A549 (cell line): ENCODE measurements at regions not wholly inside any gene's neighbourhood (a gene's known extent, or its start where the extent isn't known, plus 50 kb on each side); places are given as distances from the start of the nearest gene placed in this dataset.
"Not testable (repeated sequence)": the region's sequence is repeated elsewhere in the genome, so short reads cannot be mapped to it uniquely, and the experiment has no call there.

Experiments
- ATAC-seq, 2 experiments: fragments of 200-7000 bp in 1 of 2; fragments of >200 bp in 1 of 2; cut with Nextera tagmentation in 1 of 2; cut with Tn5 transposase in 1 of 2; 3 replicates each; pipeline versions ENCODE4 v1.8.0 to v1.9.1; 2018 to 2020; ENCODE audit warnings: mild to moderate bottlenecking in 1 of 2, moderate library complexity in 1 of 2
- CTCF ChIA-PET: fragments of 300-600 bp; sonication (Branson Sonifier 250); formaldehyde crosslinking; extraction: SDS; loops from one replicate; lab custom pipeline; 2021; ENCODE audit warnings: antibody characterized with exemption, inconsistent platforms; lab: Yijun Ruan, JAX
- POLR2A ChIA-PET: fragments of 350-600 bp; formaldehyde crosslinking; extraction: SDS; loops from one replicate; lab custom pipeline; 2021; ENCODE audit warnings: antibody characterized with exemption, inconsistent platforms; lab: Yijun Ruan, JAX
- DNase-seq, 2 experiments: peaks; one replicate each; pipeline versions ENCODE4 v3.0.0 to v3.0.0-alpha.2; 2011 to 2016; ENCODE audit warnings: low read depth in 1 of 2, low spot score in 1 of 2
- FAIRE-seq: peaks from 2 replicates; lab custom pipeline; 2011; peaks lifted over from hg19 to GRCh38; lab: Jason Lieb, UNC
- H3K27ac ChIP-seq, 2 experiments: fragments of >200 bp; sonication (Bioruptor Twin); formaldehyde crosslinking; 3 replicates each; pipeline ENCODE4 v1.5.1; 2016 to 2017
- H3K4me1 ChIP-seq: fragments of >200 bp; sonication (Bioruptor Twin); formaldehyde crosslinking; 3 replicates; pipeline ENCODE4 v1.6.1; 2016
- H3K4me2 ChIP-seq: fragments of >200 bp; sonication (Bioruptor Twin); formaldehyde crosslinking; 3 replicates; pipeline ENCODE4 v1.6.1; 2016
- H3K4me3 ChIP-seq: fragments of >200 bp; sonication (Bioruptor Twin); formaldehyde crosslinking; 3 replicates; pipeline ENCODE4 v1.5.1; 2016
- H3K9me3 ChIP-seq: fragments of >200 bp; sonication (Bioruptor Twin); formaldehyde crosslinking; 3 replicates; pipeline ENCODE4 v1.6.1; 2016
- CEBPB ChIP-seq, 2 experiments: fragments of >200 bp in 1 of 2; sonication (Bioruptor Twin) in 1 of 2; formaldehyde crosslinking in 1 of 2; IDR thresholded peaks; 2 replicates each; pipeline ENCODE4 v1.6.1; 2012 to 2016
- CHD2 ChIP-seq: fragments of 150-350 bp; IDR thresholded peaks from 2 replicates; pipeline ENCODE4 v1.6.1; 2014; ENCODE audit warnings: low read length; ENCODE audit not compliant: partially characterized antibody
- EP300 ChIP-seq, 2 experiments: fragments of >200 bp; sonication (Bioruptor Twin); formaldehyde crosslinking; IDR thresholded peaks; 2 replicates in 1 of 2; 3 replicates in 1 of 2; pipeline ENCODE4 v1.6.1; 2016 to 2017
- FOSL2 ChIP-seq, 2 experiments: fragments of 450-650 bp in 1 of 2; fragments of >200 bp in 1 of 2; sonication (Bioruptor Twin) in 1 of 2; formaldehyde crosslinking; IDR thresholded peaks; 2 replicates each; pipeline versions ENCODE4 v1.5.0 to v1.6.1; 2016 to 2020; ENCODE audit warnings: mild to moderate bottlenecking in 1 of 2, moderate library complexity in 1 of 2
- GATA3 ChIP-seq: IDR thresholded peaks from 2 replicates; pipeline ENCODE4 v1.6.1; 2012; ENCODE audit warnings: borderline replicate concordance
- HEYL ChIP-seq: fragments of 250-450 bp; sonication (Bioruptor Pico); IDR thresholded peaks from 2 replicates; pipeline ENCODE4 v1.8.0; 2021; ENCODE audit warnings: mild to moderate bottlenecking, moderate library complexity
- HOXA7 ChIP-seq: fragments of 250-450 bp; sonication (Bioruptor Pico); IDR thresholded peaks from 2 replicates; pipeline ENCODE4 v1.5.0; 2020; ENCODE audit warnings: mild to moderate bottlenecking, moderate library complexity
- HOXB13 ChIP-seq: fragments of 250-450 bp; sonication (Bioruptor Pico); IDR thresholded peaks from 2 replicates; pipeline ENCODE4 v1.5.0; 2020; ENCODE audit warnings: low read depth, mild to moderate bottlenecking, moderate library complexity
- JUN ChIP-seq, 2 experiments: fragments of >200 bp; sonication (Bioruptor Twin); formaldehyde crosslinking; IDR thresholded peaks; 2 replicates in 1 of 2; 3 replicates in 1 of 2; pipeline ENCODE4 v1.6.1; 2016 to 2017
- MAFK ChIP-seq: fragments of 450-650 bp; IDR thresholded peaks from 2 replicates; pipeline ENCODE4 v1.6.1; 2014; ENCODE audit not compliant: partially characterized antibody
- NPAS2 ChIP-seq: fragments of 250-450 bp; sonication (Bioruptor Pico); IDR thresholded peaks from 2 replicates; pipeline ENCODE4 v1.8.0; 2022; ENCODE audit warnings: mild to moderate bottlenecking, moderate library complexity, borderline replicate concordance
- PHF8 ChIP-seq: fragments of 200-600 bp; sonication (generic); IDR thresholded peaks from 2 replicates; pipeline ENCODE4 v1.6.1; 2016; ENCODE audit warnings: low read depth, mild to moderate bottlenecking, antibody characterized with exemption, moderate library complexity, borderline replicate concordance
- SMC3 ChIP-seq: fragments of >200 bp; sonication (Bioruptor Twin); formaldehyde crosslinking; IDR thresholded peaks from 3 replicates; pipeline ENCODE4 v1.6.1; 2018; ENCODE audit warnings: inconsistent platforms
- SREBF2 ChIP-seq: fragments of 450-650 bp; IDR thresholded peaks from 2 replicates; pipeline ENCODE4 v1.6.1; 2014; ENCODE audit warnings: mild to moderate bottlenecking, moderate library complexity
- ZFP36 ChIP-seq: fragments of 450-650 bp; IDR thresholded peaks from 2 replicates; pipeline ENCODE4 v1.6.1; 2014; ENCODE audit warnings: borderline replicate concordance; ENCODE audit not compliant: partially characterized antibody
- WGBS: methylation state at CpG from one replicate; pipeline ENCODE4 v1.1.6; 2017; ENCODE audit errors: missing lambda C conversion rate; 5-methylcytosine and 5-hydroxymethylcytosine counted together
- TF ChIP-seq, protein P1 (sequence below): fragments of 250-450 bp; sonication (Bioruptor Pico); IDR thresholded peaks from 2 replicates; pipeline ENCODE4 v1.5.0; 2021; ENCODE audit warnings: mild to moderate bottlenecking, moderate library complexity, borderline replicate concordance
- TF ChIP-seq, protein P2 (sequence below): IDR thresholded peaks from 2 replicates; pipeline ENCODE4 v1.6.1; 2012
- TF ChIP-seq, protein P3 (sequence below): fragments of >200 bp; sonication (Bioruptor Twin); formaldehyde crosslinking; IDR thresholded peaks from 3 replicates; pipeline ENCODE4 v1.5.1; 2016
- TF ChIP-seq, protein P4 (sequence below): fragments of 450-650 bp; IDR thresholded peaks from 2 replicates; pipeline ENCODE4 v1.6.1; 2014; ENCODE audit warnings: antibody characterized with exemption
- TF ChIP-seq, protein P5 (sequence below): IDR thresholded peaks from 2 replicates; pipeline ENCODE4 v1.6.1; 2012; ENCODE audit warnings: low read depth, borderline replicate concordance
- TF ChIP-seq, protein P6 (sequence below): IDR thresholded peaks from 2 replicates; pipeline ENCODE4 v1.6.1; 2012
- TF ChIP-seq, protein P7 (sequence below): fragments of 200-600 bp; sonication (generic); IDR thresholded peaks from 2 replicates; pipeline ENCODE4 v1.6.1; 2016; ENCODE audit warnings: antibody characterized with exemption, mild to moderate bottlenecking, moderate library complexity

DNA sequence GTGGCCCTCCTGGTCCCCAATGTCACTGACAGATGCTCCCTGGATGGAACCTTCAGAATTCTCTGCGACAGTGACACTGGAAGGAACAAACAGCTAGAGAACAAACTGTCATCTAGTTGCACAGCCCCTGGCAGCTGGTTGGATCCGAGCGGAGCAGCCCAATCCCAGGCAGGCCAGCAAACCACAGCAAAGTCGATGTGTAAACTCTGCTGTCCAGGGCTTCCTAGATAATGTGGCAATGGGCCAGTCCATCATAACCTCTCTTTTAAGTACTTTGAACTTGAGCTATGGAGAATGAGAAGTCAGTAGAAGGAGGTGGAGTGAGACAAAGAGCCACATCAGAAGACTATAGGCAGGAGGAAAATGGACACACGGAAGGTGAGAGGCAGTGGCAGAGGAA lies 323.0 kb downstream of the CBLN1 start (continued):
- TF ChIP-seq CEBPB (IDR thresholded peaks at IDR 0.05) (no peak), HEYL (CRISPR knock-in tag) (no peak)

DNA sequence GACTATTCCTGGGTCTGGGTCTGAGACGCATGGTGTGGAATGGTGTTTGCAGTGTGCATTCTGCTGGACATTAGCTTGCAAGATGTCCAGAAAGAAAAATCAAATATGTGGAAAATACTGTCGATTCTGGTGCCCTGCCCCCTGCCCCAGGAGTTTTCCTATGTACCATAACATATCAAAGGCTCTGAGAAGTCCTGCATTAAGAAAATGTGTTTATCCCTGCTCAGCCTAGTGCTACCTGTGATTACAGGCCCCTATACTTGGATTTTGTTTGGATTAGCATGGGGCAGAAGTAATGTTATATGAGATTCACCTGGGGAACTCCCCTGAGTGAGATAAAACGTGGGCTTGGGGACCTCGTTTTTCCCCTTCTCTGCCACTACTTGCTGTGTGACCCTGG lies 325.0 kb downstream of the CBLN1 start:
- ATAC-seq (no peak), FAIRE-seq (no peak), DNase-seq (no peak)
- Histone ChIP-seq H3K4me1 (no peaks in the 10 kb centered on the region), H3K4me3 (no peak overlapping the region), H3K4me2 (no peak overlapping the region), H3K9me3 (no peaks in the 10 kb centered on the region), H3K27ac (no peak overlapping the region)
- no peak for TF ChIP-seq FOSL2 (IDR thresholded peaks at IDR 0.05)
- no peak for TF ChIP-seq FOSL2 (CRISPR knock-in tag; IDR thresholded peaks at IDR 0.05)
- no peak for TF ChIP-seq HOXA7
- no peak for TF ChIP-seq ZFP36
- TF ChIP-seq SREBF2: no peak
- TF ChIP-seq, protein P1, sequence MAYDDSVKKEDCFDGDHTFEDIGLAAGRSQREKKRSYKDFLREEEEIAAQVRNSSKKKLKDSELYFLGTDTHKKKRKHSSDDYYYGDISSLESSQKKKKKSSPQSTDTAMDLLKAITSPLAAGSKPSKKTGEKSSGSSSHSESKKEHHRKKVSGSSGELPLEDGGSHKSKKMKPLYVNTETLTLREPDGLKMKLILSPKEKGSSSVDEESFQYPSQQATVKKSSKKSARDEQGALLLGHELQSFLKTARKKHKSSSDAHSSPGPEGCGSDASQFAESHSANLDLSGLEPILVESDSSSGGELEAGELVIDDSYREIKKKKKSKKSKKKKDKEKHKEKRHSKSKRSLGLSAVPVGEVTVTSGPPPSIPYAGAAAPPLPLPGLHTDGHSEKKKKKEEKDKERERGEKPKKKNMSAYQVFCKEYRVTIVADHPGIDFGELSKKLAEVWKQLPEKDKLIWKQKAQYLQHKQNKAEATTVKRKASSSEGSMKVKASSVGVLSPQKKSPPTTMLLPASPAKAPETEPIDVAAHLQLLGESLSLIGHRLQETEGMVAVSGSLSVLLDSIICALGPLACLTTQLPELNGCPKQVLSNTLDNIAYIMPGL (CRISPR knock-in tag): no peak
- TF ChIP-seq CHD2: no peak
- no peak for TF ChIP-seq NPAS2 (CRISPR knock-in tag)
- TF ChIP-seq EP300 (IDR thresholded peaks at IDR 0.05): no peak
- TF ChIP-seq, protein P2, sequence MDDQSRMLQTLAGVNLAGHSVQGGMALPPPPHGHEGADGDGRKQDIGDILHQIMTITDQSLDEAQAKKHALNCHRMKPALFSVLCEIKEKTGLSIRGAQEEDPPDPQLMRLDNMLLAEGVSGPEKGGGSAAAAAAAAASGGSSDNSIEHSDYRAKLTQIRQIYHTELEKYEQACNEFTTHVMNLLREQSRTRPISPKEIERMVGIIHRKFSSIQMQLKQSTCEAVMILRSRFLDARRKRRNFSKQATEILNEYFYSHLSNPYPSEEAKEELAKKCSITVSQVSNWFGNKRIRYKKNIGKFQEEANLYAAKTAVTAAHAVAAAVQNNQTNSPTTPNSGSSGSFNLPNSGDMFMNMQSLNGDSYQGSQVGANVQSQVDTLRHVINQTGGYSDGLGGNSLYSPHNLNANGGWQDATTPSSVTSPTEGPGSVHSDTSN: no peak
- TF ChIP-seq, protein P3, sequence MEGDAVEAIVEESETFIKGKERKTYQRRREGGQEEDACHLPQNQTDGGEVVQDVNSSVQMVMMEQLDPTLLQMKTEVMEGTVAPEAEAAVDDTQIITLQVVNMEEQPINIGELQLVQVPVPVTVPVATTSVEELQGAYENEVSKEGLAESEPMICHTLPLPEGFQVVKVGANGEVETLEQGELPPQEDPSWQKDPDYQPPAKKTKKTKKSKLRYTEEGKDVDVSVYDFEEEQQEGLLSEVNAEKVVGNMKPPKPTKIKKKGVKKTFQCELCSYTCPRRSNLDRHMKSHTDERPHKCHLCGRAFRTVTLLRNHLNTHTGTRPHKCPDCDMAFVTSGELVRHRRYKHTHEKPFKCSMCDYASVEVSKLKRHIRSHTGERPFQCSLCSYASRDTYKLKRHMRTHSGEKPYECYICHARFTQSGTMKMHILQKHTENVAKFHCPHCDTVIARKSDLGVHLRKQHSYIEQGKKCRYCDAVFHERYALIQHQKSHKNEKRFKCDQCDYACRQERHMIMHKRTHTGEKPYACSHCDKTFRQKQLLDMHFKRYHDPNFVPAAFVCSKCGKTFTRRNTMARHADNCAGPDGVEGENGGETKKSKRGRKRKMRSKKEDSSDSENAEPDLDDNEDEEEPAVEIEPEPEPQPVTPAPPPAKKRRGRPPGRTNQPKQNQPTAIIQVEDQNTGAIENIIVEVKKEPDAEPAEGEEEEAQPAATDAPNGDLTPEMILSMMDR: no peak
- TF ChIP-seq, protein P4, sequence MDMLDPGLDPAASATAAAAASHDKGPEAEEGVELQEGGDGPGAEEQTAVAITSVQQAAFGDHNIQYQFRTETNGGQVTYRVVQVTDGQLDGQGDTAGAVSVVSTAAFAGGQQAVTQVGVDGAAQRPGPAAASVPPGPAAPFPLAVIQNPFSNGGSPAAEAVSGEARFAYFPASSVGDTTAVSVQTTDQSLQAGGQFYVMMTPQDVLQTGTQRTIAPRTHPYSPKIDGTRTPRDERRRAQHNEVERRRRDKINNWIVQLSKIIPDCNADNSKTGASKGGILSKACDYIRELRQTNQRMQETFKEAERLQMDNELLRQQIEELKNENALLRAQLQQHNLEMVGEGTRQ: no peak
- TF ChIP-seq MAFK: no peak
- POLR2A ChIA-PET: no interaction called here
- WGBS: 17% methylated on average over 4 of the region's 4 CpGs
- CTCF ChIA-PET: interaction anchor here (1.2 to 1.3 kb wide), 2 partner anchors 14 to 18 kb away, joined by 3 to 5 read pairs; no protein-coding TSS in a partner anchor

DNA sequence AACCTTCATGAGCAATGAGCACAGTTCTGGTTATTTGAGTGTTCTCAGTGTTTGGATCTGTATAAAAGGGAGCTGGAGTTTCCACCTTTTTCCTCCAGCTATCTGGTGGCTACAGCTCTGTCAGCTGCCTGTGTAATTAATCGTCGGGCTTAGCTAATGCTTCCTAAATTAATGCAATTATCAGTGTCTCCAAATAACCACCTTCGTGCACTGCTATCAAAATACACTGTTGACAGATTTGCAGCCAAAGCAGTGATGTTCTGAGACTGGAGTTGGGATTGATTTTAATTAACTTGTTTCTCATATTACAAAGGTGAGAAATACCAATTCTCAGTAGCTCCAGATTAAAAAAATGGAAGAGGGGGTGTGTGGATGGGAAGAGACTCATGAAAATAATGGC lies 325.8 kb downstream of the CBLN1 start:
- Histone ChIP-seq H3K4me1 (no peaks in the 10 kb centered on the region), H3K27ac (no peak overlapping the region), H3K9me3 (no peaks in the 10 kb centered on the region), H3K4me3 (no peak overlapping the region), H3K4me2 (no peak overlapping the region)
- ChIA-PET POLR2A (no interaction called here), CTCF (interaction anchor here (0.9 to 1.3 kb wide), 2 partner anchors 15 to 32 kb away, joined by 3 to 5 read pairs; no protein-coding TSS in a partner anchor)
- no peak for FAIRE-seq
- no peak for DNase-seq
- no peak for ATAC-seq
- TF ChIP-seq HEYL (CRISPR knock-in tag) (no peak), JUN (IDR thresholded peaks at IDR 0.05) (no peak), SMC3 (no peak), GATA3 (no peak), PHF8 (no peak), HOXB13 (CRISPR knock-in tag) (no peak)
- TF ChIP-seq, protein P5, sequence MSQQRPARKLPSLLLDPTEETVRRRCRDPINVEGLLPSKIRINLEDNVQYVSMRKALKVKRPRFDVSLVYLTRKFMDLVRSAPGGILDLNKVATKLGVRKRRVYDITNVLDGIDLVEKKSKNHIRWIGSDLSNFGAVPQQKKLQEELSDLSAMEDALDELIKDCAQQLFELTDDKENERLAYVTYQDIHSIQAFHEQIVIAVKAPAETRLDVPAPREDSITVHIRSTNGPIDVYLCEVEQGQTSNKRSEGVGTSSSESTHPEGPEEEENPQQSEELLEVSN: no peak
- TF ChIP-seq, protein P6, sequence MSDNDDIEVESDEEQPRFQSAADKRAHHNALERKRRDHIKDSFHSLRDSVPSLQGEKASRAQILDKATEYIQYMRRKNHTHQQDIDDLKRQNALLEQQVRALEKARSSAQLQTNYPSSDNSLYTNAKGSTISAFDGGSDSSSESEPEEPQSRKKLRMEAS: no peak
- TF ChIP-seq, protein P7, sequence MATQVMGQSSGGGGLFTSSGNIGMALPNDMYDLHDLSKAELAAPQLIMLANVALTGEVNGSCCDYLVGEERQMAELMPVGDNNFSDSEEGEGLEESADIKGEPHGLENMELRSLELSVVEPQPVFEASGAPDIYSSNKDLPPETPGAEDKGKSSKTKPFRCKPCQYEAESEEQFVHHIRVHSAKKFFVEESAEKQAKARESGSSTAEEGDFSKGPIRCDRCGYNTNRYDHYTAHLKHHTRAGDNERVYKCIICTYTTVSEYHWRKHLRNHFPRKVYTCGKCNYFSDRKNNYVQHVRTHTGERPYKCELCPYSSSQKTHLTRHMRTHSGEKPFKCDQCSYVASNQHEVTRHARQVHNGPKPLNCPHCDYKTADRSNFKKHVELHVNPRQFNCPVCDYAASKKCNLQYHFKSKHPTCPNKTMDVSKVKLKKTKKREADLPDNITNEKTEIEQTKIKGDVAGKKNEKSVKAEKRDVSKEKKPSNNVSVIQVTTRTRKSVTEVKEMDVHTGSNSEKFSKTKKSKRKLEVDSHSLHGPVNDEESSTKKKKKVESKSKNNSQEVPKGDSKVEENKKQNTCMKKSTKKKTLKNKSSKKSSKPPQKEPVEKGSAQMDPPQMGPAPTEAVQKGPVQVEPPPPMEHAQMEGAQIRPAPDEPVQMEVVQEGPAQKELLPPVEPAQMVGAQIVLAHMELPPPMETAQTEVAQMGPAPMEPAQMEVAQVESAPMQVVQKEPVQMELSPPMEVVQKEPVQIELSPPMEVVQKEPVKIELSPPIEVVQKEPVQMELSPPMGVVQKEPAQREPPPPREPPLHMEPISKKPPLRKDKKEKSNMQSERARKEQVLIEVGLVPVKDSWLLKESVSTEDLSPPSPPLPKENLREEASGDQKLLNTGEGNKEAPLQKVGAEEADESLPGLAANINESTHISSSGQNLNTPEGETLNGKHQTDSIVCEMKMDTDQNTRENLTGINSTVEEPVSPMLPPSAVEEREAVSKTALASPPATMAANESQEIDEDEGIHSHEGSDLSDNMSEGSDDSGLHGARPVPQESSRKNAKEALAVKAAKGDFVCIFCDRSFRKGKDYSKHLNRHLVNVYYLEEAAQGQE: no peak
- WGBS: 12% methylated on average over 3 of the region's 3 CpGs

DNA sequence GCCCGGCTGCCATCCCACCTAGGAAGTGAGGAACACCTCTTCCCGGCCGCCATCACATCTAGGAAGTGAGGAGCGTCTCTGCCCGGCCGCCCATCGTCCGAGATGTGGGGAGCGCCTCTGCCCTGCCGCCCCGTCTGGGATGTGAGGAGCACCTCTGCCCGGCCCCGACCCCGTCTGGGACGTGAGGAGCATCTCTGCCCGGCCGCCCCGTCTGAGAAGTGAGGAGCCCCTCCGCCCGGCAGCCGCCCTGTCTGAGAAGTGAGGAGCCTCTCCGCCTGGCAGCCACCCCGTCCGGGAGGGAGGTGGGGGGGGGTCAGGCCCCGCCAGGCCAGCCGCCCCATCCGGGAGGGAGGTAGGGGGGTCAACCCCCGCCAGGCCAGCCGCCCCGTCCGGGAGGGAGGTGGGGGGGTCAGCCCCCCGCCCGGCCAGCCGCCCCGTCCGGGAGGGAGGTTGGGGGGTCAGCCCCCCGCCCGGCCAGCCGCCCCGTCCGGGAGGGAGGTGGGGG lies 330.0 kb downstream of the CBLN1 start:
- DNase-seq, CTCF ChIA-PET, H3K9me3 ChIP-seq, H3K4me1 ChIP-seq, POLR2A ChIA-PET, H3K27ac ChIP-seq, H3K4me3 ChIP-seq, FAIRE-seq, ATAC-seq, H3K4me2 ChIP-seq: not testable (repeated sequence)
- WGBS: 72% methylated on average over 9 of the region's 41 CpGs
